Mucosa of descending colon (tissue), 3 donors: ENCODE measurements at regions not wholly inside any gene's neighbourhood (a gene's known extent, or its start where the extent isn't known, plus 50 kb on each side); places are given as distances from the start of the nearest gene placed in this dataset.
"Not testable (repeated sequence)": the region's sequence is repeated elsewhere in the genome, so short reads cannot be mapped to it uniquely, and the experiment has no call there.

ENCODE experiments used
- ATAC-seq: fragments of 200-7000 bp; cut with Tn5 transposase; one replicate; pipeline ENCODE4 v1.9.1; 2020; ENCODE audit warnings: mild to moderate bottlenecking, moderate library complexity
- DNase-seq, 3 donors: peaks; one replicate each; pipeline ENCODE4 v3.0.0-alpha.2; 2020
- H3K36me3 ChIP-seq: fragments of 200-600 bp; one replicate; pipeline ENCODE4 v1.8.0; 2021; ENCODE audit warnings: low read depth, mild to moderate bottlenecking
- H3K4me1 ChIP-seq: fragments of 200-600 bp; one replicate; pipeline ENCODE4 v1.8.0; 2021; ENCODE audit warnings: low read depth, mild to moderate bottlenecking
- H3K4me3 ChIP-seq: fragments of 200-600 bp; one replicate; pipeline ENCODE4 v1.8.0; 2021; ENCODE audit warnings: mild to moderate bottlenecking
- H3K9me3 ChIP-seq: fragments of 200-600 bp; one replicate; pipeline ENCODE4 v1.8.0; 2021; ENCODE audit warnings: mild to moderate bottlenecking
- CTCF ChIP-seq: fragments of 200-600 bp; IDR thresholded peaks from one replicate; pipeline ENCODE4 v1.8.0; 2022; ENCODE audit warnings: antibody characterized with exemption, mild to moderate bottlenecking
- intact Hi-C, 2 donors: fragments of 100-400 bp; cut with DNase I in 1 of 2; cut with micrococcal nuclease in 1 of 2; formaldehyde crosslinking; loops; one replicate each; pipeline versions ENCODE4 v1.11.0 to v1.11.1; 2022; cut with DNase I, micrococcal nuclease
- donor health status: DM: no; HTN: no; CAD: no; lungs with moderate emphysema.
- donor health status: DM: no; HTN: no; CAD: no.
- donor health status: DM: no; HTN: yes; CAD: no.

GRCh38 chr6:27161603-27161945, 85.9 kb upstream of the PRSS16 start:
- ATAC-seq (no peak), DNase-seq (no peak)
- Histone ChIP-seq H3K36me3 (no peaks in the 10 kb centered on the region), H3K9me3 (no peaks in the 10 kb centered on the region), H3K4me1 (no peaks in the 10 kb centered on the region), H3K4me3 (no peak overlapping the region)
- intact Hi-C loops, result no loop called here
- no peak for TF ChIP-seq CTCF

GRCh38 chr6:27161946-27162603, 85.4 kb upstream of the PRSS16 start:
- DNase-seq, result peak in 1 of 3 donors; percentile 24

GRCh38 chr6:27163834-27164233, 83.7 kb upstream of the PRSS16 start:
- Histone ChIP-seq H3K4me3 (no peak overlapping the region), H3K4me1 (no peaks in the 10 kb centered on the region), H3K9me3 (no peaks in the 10 kb centered on the region), H3K36me3 (no peaks in the 10 kb centered on the region)
- intact Hi-C loops, result no loop called here
- ATAC-seq (no peak), DNase-seq (no peak)
- TF ChIP-seq CTCF, result no peak

More at GRCh38 chr6:27161946-27162603, 85.4 kb upstream of the PRSS16 start:
- Histone ChIP-seq H3K4me1 (no peaks in the 10 kb centered on the region), H3K9me3 (no peaks in the 10 kb centered on the region), H3K4me3 (no peak overlapping the region), H3K36me3 (no peaks in the 10 kb centered on the region)
- intact Hi-C loops, result no loop called here
- TF ChIP-seq CTCF, result no peak
- ATAC-seq, result peak; percentile 40

GRCh38 chr6:27168108-27168507, 79.4 kb upstream of the PRSS16 start:
- TF ChIP-seq CTCF, result no peak
- ATAC-seq (no peak), DNase-seq (no peak)
- Histone ChIP-seq H3K4me3 (no peak overlapping the region), H3K9me3 (no peaks in the 10 kb centered on the region), H3K4me1 (no peaks in the 10 kb centered on the region), H3K36me3 (no peaks in the 10 kb centered on the region)
- intact Hi-C loops, result no loop called here

- Histone ChIP-seq H3K4me1 (no peaks in the 10 kb centered on the region), H3K9me3 (no peaks in the 10 kb centered on the region), H3K36me3 (no peaks in the 10 kb centered on the region), H3K4me3 (no peak overlapping the region)
- DNase-seq (no peak), ATAC-seq (no peak)
- intact Hi-C loops, result no loop called here
- TF ChIP-seq CTCF, result no peak
Observed at GRCh38 chr6:27168586-27169443, 78.7 kb upstream of the PRSS16 start.

- H3K4me1 ChIP-seq, H3K9me3 ChIP-seq, ATAC-seq, H3K36me3 ChIP-seq, H3K4me3 ChIP-seq, DNase-seq: not testable (repeated sequence)
- intact Hi-C loops, result loop anchor here in 1 of 2 donors (10.0 kb wide), 1 partner anchor 722 kb away; a partner anchor contains a TSS
Observed at GRCh38 chr6:27172524-27173231, 74.8 kb upstream of the PRSS16 start.

GRCh38 chr6:27173232-27173601, 74.3 kb upstream of the PRSS16 start:
- H3K36me3 ChIP-seq, H3K9me3 ChIP-seq, DNase-seq, ATAC-seq, H3K4me3 ChIP-seq, H3K4me1 ChIP-seq: not testable (repeated sequence)
- intact Hi-C loops, result loop anchor here in 1 of 2 donors (10.0 kb wide), 1 partner anchor 722 kb away; a partner anchor contains a TSS
